Left forelimb (tissue), 1 donor: ENCODE measurements at regions not wholly inside any gene's neighbourhood (a gene's known extent, or its start where the extent isn't known, plus 50 kb on each side); places are given as distances from the start of the nearest gene placed in this dataset.
"Not testable (repeated sequence)": the region's sequence is repeated elsewhere in the genome, so short reads cannot be mapped to it uniquely, and the experiment has no call there.

Experiments
- DNase-seq: peaks from one replicate; pipeline ENCODE4 v3.0.0-alpha.2; 2018; ENCODE audit warnings: low spot score

GRCh38 chr6:48512390-48512789 lies 401.4 kb upstream of the PTCHD4 start:
- no peak for DNase-seq

- DNase-seq = no peak
Measured at GRCh38 chr6:48511378-48511777, 400.4 kb upstream of the PTCHD4 start.

- no peak for DNase-seq
Measured at GRCh38 chr6:48505621-48506020, 394.6 kb upstream of the PTCHD4 start.

- DNase-seq = not testable (repeated sequence)
Measured at GRCh38 chr6:48493432-48493831, 382.4 kb upstream of the PTCHD4 start.

- DNase-seq = no peak
Measured at GRCh38 chr6:48490658-48491057, 379.7 kb upstream of the PTCHD4 start.

- DNase-seq = no peak
Measured at GRCh38 chr6:48486876-48487275, 375.9 kb upstream of the PTCHD4 start.

GRCh38 chr6:48486373-48486772 lies 375.4 kb upstream of the PTCHD4 start:
- DNase-seq = no peak

GRCh38 chr6:48476257-48476656 lies 365.3 kb upstream of the PTCHD4 start:
- no peak for DNase-seq

- no peak for DNase-seq
Measured at GRCh38 chr6:48475275-48475674, 364.3 kb upstream of the PTCHD4 start.

GRCh38 chr6:48474830-48475229 lies 363.8 kb upstream of the PTCHD4 start:
- no peak for DNase-seq

GRCh38 chr6:48474136-48474535 lies 363.1 kb upstream of the PTCHD4 start:
- DNase-seq = no peak

- no peak for DNase-seq
Measured at GRCh38 chr6:48472535-48472934, 361.5 kb upstream of the PTCHD4 start.

GRCh38 chr6:48472091-48472490 lies 361.1 kb upstream of the PTCHD4 start:
- DNase-seq = no peak

- DNase-seq = no peak
Measured at GRCh38 chr6:48471326-48471725, 360.3 kb upstream of the PTCHD4 start.

GRCh38 chr6:48449002-48449401 lies 338.0 kb upstream of the PTCHD4 start:
- DNase-seq = no peak

- no peak for DNase-seq
Measured at GRCh38 chr6:48447251-48447650, 336.3 kb upstream of the PTCHD4 start.

GRCh38 chr6:48429610-48430009 lies 318.6 kb upstream of the PTCHD4 start:
- DNase-seq = no peak

GRCh38 chr6:48429021-48429420 lies 318.0 kb upstream of the PTCHD4 start:
- DNase-seq = no peak

GRCh38 chr6:48426636-48427035 lies 315.6 kb upstream of the PTCHD4 start:
- DNase-seq = no peak

GRCh38 chr6:48423640-48424365 lies 312.8 kb upstream of the PTCHD4 start:
- DNase-seq = no peak

GRCh38 chr6:48419992-48420391 lies 309.0 kb upstream of the PTCHD4 start:
- DNase-seq = no peak

GRCh38 chr6:48417927-48418326 lies 306.9 kb upstream of the PTCHD4 start:
- no peak for DNase-seq

- no peak for DNase-seq
Measured at GRCh38 chr6:48412656-48413055, 301.7 kb upstream of the PTCHD4 start.

- DNase-seq = no peak
Measured at GRCh38 chr6:48404927-48405326, 293.9 kb upstream of the PTCHD4 start.
